GM18519 (cell line): ENCODE measurements at regions not wholly inside any gene's neighbourhood (a gene's known extent, or its start where the extent isn't known, plus 50 kb on each side); places are given as distances from the start of the nearest gene placed in this dataset.
"Not testable (repeated sequence)": the region's sequence is repeated elsewhere in the genome, so short reads cannot be mapped to it uniquely, and the experiment has no call there.

Source experiments
- ATAC-seq: cut with Tn5 transposase; IDR thresholded peaks from one replicate; pipeline ENCODE4 v1.9.1; 2021; ENCODE audit warnings: mild to moderate bottlenecking, moderate library complexity; ENCODE audit not compliant: unreplicated experiment, low FRiP score

GRCh38 chr2:235105821-235106359 lies 154.1 kb downstream of the SH3BP4 start:
- no peak for ATAC-seq

GRCh38 chr2:235106874-235107639 lies 155.2 kb downstream of the SH3BP4 start:
- ATAC-seq = no peak

- no peak for ATAC-seq
Measured at GRCh38 chr2:235107640-235107951, 155.8 kb downstream of the SH3BP4 start.

DNA sequence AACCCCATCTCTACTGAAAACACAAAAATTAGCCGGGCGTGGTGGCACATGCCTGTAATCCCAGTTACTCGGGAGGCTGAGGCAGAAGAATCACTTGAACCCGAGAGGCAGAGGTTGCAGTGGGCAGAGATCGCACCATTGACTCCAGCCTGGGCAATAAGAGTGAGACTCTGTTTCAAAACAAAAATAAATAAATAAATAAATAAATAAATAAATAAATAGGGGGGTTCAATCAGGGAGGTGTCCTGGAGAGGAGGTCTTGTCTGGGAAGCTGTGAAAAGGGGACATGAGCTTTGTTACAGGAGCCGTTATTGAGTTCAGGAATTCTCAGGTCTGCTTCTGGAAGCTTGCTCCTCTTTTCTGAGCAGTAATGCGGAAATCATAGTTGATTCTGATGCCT lies 157.7 kb downstream of the SH3BP4 start:
- not testable (repeated sequence) for ATAC-seq

DNA sequence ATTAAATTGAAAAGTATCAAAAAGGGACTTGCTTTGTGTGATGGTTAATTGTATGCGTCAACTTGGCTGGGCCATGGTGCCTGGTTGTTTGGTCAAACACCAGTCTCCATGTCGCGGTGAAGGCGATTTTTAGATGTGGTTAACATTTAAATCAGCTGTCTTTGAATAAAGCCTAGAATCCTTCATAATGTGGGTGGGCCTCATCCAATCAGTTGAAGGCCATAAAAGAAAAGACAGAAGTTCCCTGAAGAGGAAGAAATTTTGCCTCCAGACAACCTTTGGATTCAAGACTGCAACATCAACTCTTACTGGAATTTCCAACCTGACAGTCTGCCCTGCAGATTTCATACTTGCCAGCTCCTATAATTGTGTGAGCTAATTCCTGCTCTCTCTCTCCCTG lies 160.5 kb downstream of the SH3BP4 start:
- no peak for ATAC-seq

- no peak for ATAC-seq
Measured at GRCh38 chr2:235113854-235114253, 162.0 kb downstream of the SH3BP4 start.

GRCh38 chr2:235114286-235114685 lies 162.5 kb downstream of the SH3BP4 start:
- no peak for ATAC-seq

GRCh38 chr2:235115521-235115920 lies 163.7 kb downstream of the SH3BP4 start:
- ATAC-seq = no peak

GRCh38 chr2:235116885-235117492 lies 165.2 kb downstream of the SH3BP4 start:
- no peak for ATAC-seq

DNA sequence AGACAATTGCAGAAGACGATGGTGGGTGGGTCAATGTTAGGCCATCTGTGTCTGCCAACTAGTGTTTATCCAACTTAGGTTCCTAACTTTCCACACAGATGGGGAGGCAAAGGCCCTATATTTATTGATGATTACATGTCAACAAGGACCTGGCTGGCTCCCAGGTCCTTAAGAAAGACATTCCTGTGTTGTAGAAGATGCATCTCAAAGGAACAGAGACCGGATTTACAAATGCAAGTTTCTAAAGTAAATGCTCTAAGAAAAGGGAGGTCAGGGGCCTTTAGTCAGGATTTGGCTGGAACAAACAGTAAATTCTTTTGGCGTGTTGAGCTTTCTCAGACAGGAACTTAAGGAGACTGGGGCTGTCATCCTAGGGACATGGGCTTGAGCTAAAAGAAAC lies 175.0 kb downstream of the SH3BP4 start:
- no peak for ATAC-seq

GRCh38 chr2:235127931-235128330 lies 176.1 kb downstream of the SH3BP4 start:
- no peak for ATAC-seq

DNA sequence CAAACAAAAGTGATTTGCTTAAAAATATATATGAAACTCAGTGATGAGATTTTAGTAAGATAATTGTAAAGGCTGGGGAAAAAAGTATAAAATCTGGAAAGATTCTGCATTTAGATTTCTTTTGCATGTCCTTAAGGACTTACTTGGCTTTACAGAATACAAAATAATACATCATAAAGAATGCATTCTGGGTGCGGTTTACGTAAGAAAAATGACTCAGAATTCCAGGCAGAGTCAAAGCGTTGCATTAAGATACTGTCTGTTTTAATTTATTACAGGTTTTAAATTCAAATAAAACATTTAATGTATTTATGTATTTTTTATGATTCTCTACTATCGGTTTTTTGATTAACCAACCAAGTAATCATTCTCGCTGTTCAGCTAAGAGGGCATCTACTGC lies 178.0 kb downstream of the SH3BP4 start:
- no peak for ATAC-seq

GRCh38 chr2:235131334-235132305 lies 179.8 kb downstream of the SH3BP4 start:
- no peak for ATAC-seq

- no peak for ATAC-seq
Measured at GRCh38 chr2:235132651-235133050, 180.8 kb downstream of the SH3BP4 start.

DNA sequence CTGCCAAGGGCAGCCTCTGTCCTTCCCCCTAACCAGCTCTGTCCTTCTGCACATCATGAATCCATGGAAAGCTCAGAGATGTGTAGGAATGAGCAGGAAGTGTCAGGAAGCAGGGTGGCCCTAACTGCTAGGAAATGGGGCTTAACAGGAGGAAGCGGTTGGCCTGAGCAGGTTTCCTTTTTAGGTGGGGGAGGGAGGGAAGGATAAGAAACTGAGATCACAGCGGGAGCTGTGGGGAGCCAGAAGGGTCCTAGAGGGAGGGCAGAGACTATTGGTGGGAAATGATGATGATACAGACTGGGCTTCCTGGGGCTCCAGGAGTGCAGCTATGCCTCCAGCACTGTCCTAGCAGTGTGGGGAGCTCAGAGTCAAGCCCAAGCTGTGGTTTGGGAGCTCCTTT lies 182.0 kb downstream of the SH3BP4 start:
- no peak for ATAC-seq

DNA sequence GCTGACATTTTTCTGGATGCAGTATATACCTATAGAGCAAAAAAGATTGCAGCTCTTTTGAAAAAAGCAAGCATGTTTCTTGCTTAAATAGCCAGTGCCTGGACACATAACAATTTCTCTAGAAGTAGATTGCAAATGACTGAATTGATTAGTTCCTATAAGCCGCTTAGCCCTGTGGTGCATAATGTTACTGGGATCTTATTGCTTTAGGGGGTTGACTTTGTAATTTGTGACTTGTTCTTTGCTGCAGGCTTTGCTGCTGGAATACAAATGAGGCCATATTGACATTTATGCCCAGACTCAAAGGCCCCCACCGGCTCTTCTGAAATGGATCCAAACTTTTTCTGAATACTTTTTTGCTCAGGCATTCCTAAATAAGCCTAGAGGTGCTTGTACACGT lies 182.6 kb downstream of the SH3BP4 start:
- no peak for ATAC-seq

DNA sequence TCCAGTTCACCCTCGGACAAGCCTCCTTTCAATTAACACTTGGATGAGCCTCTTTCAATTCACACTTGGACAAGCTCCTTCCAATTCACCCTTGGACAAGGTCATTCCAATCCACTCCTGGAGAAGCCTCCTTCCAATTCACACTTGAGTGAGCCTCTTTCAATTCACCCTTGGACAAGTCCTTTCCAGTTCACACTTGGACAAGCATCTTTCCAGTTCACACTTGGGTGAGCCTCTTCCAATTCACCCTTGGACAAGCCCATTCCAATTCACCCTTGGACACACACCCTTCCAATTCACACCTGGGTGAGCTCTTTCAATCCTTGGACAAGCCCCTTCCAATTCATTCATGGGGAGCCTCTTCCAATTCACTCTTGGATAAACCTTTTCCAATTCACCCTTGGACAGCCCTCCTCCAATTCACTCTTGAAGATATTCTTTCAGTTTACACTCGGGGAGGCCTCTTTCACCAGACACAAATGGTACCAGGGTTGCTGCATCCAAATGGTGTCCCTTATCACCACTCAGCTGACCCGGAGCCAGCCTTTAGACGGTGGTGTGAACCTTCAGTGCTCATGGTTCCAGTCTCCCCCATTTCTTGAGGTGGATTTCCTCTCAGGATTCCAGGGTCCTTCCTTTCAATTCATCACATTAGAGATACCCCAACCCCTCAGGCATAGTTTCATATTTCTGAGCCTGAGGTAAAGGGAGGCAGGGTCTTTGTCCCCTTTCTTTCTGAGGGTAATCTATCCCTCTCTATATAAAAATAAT lies 183.6 kb downstream of the SH3BP4 start:
- ATAC-seq = no peak

DNA sequence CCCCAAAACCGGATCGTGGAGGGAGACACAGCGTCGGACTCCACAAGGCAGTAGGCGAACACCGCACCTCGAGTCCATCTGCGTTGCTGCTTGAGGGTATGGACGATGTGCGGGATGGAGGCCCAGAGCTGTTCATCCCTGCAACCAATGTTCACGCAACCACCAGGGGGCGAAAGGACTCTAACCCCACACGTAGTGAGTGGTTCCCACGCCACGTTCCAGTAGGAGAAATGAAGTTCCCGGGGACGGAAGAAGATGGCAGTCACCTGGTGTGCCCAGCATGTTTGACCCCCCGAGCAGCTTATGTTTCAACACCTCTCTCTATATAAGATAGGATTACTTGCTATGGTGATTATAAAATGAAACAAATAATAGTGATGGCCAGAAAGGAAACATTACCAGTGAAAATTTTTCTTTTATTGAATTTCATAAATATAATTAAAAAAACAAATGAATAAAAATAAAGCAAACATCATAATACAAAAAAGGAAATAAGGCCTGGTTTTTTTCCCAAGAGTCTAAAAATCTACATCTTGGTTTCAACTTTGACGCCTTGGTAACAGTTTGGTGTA lies 184.3 kb downstream of the SH3BP4 start:
- no peak for ATAC-seq

GRCh38 chr2:235138339-235138738 lies 186.5 kb downstream of the SH3BP4 start:
- no peak for ATAC-seq
